AG08396 (cell line): ENCODE measurements at regions not wholly inside any gene's neighbourhood (a gene's known extent, or its start where the extent isn't known, plus 50 kb on each side); places are given as distances from the start of the nearest gene placed in this dataset.

Experiments
- DNase-seq: peaks from one replicate; pipeline ENCODE4 v3.0.0; 2012; ENCODE audit warnings: low spot score, mixed read lengths

DNA sequence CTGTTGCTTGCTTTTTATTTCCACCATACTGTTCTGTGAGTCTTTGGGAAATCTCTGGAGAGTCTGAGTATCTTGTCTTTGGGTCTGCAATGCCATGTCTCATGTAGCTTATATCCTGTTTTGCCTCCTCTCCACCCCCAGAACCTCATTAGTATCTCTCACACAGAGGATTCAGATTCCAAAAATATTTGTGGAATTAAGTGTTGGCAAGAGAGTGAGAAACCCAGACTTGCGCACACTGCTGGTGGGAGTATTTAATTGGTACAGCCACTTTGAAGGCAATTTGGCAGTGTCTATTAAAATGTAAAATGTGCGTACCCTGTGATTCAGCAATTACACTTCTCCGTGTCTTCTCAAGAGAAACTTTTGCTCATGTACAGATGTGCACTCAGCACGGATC is 68.6 kb downstream of the ZNF621 start:
- no peak for DNase-seq

GRCh38 chr3:40597441-40597840 is 72.7 kb downstream of the ZNF621 start:
- no peak for DNase-seq

DNA sequence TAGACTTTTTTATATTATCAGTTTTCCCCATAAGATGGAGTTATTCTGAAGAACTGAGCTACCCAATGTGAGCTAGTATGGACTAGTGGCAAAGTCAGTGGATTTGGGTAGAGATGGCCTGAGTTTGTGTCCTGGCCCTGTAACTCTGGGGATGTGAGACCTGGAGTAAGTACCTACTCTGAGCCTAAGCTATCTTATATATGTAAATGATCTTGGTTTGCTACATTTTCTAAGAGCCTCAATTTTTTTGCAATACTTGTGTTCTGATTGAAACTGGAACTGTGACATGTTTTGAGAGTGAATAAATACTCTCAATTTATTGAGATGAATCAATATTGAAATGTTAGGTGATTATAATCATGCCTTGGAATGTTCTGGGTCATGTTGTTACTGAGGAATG is 73.6 kb downstream of the ZNF621 start:
- DNase-seq = no peak

DNA sequence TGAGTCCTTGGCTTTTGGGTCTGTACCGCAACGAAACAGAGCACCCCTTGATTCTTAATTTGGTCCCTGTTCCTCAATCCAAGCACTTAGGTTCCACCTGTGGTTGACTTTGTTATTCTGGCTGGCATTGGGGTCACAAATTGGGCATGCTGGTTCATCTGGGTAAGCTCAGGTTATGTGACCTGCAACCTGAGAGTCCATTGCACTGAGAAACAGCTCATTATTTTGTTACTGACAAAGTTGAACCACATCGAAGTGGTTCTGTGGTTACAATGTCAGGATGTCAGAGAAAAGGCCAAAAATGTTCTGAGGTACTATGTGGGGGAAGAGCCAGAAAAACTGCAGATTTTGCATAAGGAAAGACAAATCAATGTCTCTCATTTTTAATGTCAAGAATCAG is 74.2 kb downstream of the ZNF621 start:
- no peak for DNase-seq

GRCh38 chr3:40602778-40603385 is 78.1 kb downstream of the ZNF621 start:
- DNase-seq = no peak

- no peak for DNase-seq
These were observed 81.2 kb downstream of the ZNF621 start for GRCh38 chr3:40605960-40606359.

- no peak for DNase-seq
These were observed 83.3 kb downstream of the ZNF621 start for GRCh38 chr3:40608091-40608490.

GRCh38 chr3:40613306-40613705 is 88.5 kb downstream of the ZNF621 start:
- no peak for DNase-seq

GRCh38 chr3:40615110-40615915 is 90.6 kb downstream of the ZNF621 start:
- no peak for DNase-seq

GRCh38 chr3:40615918-40616819 is 91.4 kb downstream of the ZNF621 start:
- DNase-seq = no peak

DNA sequence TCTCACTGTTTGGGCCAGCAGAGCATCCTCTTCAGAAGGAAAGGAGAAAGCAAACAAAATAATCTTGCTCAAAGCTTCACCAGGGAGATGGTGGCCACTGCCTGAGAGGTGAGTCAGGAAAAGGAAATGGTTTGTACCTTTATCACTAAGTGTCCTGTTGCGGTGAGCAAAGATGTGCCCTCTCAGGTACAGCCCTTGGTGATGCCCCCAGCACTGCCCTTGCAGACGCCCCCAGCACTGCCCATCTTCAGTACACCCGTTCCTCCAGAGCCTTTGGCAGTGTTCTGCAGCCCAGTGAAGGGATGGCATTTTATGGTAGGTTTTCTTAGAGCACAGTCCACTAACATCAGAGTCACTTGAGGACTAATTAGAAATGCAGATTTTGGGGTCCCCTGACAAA is 92.3 kb downstream of the ZNF621 start:
- DNase-seq = no peak

- DNase-seq = no peak
These were observed 93.4 kb downstream of the ZNF621 start for GRCh38 chr3:40618158-40618557.

- no peak for DNase-seq
These were observed 95.4 kb downstream of the ZNF621 start for GRCh38 chr3:40620151-40620550.

GRCh38 chr3:40621252-40621651 is 96.5 kb downstream of the ZNF621 start:
- no peak for DNase-seq

DNA sequence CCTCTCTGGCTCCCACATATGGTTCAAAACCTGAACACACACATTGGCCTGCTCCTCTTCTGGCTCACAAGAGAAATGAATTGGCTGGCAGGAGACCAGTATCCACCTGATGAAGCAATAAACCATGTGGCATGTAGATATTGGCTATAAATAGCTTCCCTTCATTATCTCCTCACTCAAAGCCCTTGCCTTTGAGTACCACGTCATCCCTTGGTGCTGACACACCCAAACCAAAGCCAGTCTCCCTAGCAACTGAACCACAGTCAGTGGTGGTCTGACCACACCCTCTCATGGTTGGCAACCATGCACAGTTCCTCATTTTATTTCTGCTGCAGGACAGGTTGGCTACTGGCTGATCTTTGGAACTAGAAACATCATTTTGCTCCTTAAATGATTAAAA is 98.8 kb downstream of the ZNF621 start:
- DNase-seq = no peak

DNA sequence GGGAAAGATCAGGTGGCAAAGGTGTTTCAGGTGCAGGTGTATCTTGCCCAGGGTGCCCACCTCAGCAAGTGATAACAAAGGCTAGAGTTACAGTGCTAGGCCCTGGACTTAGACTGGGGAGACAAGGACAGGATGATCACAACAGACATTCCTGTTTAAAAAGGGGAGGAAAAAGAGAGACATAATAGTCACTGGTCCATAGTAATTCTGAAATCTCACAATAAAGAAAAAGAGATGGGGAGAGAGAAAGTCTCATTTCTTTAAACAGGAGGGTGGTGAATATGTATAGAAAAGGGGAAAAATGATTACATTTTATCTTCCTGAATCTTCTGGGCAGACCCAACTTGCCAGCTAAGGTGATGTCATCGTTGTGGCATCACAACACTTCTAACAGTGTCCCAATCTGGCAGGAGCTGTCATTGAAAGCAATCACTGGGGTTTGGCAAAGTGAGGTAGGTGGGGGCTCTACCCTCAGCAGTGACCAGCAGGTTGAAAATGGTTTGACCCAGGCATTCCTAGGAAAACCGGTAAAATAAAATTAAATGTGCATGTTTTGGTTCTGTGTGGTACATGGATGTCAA is 99.5 kb downstream of the ZNF621 start:
- DNase-seq = no peak

- DNase-seq = no peak
These were observed 102.3 kb downstream of the ZNF621 start for GRCh38 chr3:40627095-40627494.

DNA sequence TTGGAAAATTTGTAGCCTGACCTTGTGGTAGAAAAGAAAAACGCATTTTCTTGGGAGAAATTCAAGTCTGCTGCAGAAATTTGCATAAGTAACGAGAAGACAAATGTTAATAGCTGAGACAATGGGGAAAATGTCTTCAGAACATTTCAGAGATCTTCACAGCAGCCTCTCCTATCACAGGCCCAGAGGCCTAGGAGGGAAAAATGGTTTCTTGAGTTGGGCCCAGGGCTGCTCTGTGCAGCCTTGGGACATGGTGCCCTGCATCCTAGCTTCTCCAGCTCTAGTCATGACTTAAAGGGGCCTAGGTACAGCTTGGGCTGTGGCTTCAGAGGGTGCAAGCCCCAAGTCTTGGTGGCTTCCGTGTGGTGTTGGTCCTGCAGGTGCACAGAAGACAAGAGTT is 104.2 kb downstream of the ZNF621 start:
- no peak for DNase-seq

DNA sequence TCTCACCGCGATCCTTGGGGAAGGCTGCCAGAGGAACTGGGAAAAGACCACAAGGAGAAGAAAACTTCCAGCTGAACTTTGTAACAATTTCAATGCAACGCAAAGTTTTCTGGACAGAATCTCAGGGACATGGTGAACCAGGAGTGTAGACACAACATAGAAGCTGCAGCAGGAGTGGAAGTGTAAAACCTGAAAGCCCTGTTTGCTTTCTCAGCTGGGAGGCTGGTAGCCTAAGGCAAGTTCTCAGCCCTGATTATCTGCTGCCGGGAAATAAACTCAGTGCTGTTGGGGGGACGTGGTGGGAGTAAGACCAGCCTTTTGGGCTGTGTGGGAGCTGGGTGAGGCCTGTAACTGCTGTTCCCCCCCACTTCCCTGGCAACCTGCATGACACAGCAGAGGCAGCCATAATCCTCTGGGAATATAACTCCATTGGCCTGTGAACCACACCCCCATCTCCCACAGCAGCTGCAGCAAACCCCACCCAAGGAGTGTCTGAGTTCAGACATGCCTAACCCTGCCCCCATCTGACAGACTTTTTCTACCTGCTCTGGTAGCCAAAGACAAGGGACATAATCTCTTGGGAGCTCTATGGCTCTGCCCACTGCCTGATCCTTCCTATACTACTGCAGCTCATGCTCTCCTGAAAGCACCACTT is 106.7 kb downstream of the ZNF621 start:
- DNase-seq = no peak

- no peak for DNase-seq
These were observed 113.1 kb downstream of the ZNF621 start for GRCh38 chr3:40637906-40638305.

GRCh38 chr3:40639006-40639405 is 114.2 kb downstream of the ZNF621 start:
- no peak for DNase-seq

DNA sequence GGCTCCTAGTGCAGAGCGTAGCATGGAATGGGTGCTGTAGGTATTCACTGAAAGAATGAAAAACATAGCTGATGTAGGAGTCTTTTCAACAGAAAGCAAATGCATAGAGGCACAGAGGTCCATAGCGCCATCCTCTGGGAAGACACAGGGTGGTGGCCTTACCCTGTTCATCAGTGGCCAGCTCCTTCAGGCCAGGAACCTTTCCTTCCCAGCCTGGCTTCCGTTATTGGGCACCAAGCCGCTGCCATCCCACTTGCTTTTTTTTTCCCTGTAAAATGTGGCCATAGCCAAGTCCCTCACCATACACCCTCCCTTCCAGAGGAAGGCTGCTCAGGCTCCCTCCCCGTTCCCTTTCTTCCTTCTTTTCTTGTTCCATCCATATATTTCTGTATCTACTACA is 118.1 kb downstream of the ZNF621 start:
- no peak for DNase-seq
